Central memory CD4-positive, alpha-beta T cell (primary cell): ENCODE measurements at regions not wholly inside any gene's neighbourhood (a gene's known extent, or its start where the extent isn't known, plus 50 kb on each side); places are given as distances from the start of the nearest gene placed in this dataset.

Source experiments
- DNase-seq: peaks from one replicate; pipeline ENCODE4 v3.0.0; 2022

DNA sequence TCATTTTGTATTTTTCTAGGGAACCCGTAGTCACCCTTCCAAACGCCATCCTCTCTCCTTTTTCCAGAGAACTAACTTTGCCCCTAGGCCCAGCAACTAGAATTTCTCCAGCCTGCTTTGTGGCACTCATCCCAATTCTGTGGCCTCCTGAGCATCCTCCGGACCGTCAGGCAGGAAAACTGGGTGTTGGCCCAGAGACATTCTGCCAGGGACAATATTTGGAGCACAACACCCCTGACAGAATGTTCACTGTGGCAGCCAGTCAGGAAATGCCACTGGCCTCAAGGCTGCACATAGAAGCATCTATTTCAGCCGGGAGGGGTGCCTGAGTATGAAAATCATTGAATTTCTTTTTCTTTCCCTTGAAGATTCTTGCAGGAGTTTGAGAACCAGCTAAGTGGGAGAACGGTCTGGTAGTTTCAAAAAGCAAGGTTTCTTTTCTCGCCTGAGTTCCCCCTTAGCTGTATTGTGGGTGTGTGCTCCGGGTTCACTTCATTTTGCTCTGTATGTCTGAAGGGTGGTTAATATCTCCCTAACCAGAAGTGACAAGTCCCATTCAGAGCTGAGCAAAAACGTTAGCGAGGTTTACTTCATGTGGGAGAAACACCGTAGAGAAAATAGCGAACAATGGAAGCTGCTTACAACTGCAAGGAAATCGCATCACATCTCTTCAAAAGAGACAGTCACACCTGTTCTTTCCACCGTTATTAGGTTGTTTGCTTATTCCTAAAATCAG is 108.1 kb upstream of the TPM1 start:
- DNase-seq = no peak

DNA sequence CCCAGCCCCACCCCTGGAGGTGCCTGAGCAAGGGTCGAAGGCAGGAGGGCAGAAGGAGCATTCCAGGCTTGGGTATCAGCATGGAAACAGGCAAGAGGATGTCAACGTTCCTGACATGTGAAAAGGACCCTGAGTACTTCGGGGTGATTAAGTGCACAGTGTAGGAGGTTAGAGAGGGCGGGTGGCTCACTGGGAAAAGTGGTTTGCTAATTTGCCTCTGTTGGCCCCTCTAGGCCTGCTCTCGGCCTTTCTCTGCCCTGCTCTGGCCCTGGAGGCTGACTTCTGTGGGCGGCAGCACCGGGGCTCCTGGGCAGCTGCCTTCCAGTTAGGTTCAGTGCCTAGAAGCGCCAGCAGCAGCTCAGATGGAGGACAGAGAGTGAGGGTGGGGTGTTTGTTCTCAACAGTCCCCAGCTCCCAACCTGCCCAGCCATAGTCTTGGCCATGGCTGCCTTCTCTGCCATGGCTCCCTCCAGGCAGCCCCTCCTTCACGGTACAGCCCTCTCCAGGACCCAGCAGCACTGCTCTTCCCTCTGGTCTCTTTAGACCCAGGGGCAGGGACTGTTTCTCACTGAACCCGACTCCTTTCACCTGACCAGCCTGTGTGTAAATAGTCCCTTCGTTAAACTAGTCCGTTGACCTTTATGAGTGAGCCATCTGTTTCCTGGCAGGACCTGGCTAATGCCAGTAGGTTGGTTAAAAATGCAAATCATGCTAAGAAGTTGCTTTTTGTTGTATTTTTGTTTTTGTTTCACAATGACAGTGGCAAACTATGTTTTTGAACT is 107.1 kb upstream of the TPM1 start:
- no peak for DNase-seq

DNA sequence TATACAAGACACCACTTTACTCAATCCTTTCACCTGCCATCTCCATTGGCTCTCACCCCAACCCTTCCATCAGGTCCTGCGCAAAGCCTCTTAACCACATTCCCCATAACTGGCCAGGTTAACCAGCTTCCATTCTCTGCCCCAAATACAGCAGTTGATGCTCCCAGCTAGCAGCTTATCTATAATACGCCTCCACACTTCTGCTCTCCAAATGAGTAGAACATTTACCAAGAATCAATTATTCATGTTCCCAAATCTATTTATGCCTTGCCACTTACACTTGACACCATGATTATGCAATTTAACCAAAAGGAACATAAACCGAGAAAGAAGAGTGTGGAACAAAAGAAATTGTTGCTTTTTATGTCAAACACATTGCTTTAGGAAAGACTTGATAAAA is 103.7 kb upstream of the TPM1 start:
- DNase-seq = no peak

DNA sequence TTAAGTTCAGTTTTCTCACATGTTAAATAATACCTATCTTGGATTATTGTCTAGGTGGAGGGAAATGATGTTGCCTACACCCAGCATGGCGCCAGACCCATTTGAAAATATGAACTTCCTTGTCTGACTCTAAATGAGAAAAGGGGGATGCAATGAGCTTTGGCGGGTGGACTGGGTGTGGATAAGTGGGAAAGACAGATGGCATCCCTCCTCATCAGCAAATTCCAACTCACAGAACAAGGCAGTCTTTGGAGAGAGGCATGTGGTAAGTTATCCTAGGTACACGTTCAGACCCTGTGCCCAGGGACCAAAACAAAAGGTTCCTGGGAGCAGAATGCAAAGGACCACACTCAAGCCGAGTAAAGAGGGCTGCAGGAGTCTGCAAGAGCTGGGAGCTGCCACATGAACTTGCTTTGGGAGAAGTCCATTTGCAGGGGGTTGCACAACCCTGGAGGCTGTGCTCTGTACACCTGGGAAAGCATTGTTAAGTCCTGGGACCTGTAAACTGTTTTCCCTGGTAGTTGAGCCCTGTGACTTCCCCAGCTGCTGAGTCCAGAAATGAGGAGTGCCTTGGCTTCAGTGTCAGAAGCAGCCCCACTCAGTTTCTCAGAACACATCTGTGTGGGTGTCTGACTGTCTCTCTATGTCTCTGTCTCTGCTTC is 102.3 kb upstream of the TPM1 start:
- no peak for DNase-seq

DNA sequence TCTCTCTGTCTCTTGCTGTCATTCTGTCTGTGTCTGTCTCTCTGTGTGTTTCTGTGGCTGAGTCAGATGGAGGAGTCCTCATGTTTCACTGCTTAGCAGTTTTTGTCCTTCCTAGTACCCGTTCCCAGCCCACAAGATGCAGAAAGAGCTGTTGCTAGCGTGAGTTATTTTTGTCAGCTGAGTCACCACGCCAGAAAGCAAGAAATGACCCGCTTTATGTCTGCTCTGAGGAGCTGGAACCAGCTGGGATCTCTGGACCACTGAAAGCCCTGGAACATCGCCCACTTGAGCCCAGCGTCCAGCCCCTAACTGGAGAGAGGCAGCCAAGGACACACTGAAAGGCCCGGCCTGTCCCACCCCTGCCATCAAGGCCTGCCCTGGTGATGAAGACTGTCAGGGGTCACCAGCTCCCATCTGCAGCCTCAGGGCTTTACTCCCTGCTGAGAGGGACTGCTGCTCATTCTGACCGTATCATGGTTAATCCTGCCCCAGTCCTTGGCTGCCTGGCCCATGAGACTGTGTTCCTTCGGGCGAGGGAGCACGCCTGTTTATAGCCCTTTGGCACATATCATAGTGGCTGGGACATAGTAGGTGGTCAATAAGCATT is 101.7 kb upstream of the TPM1 start:
- no peak for DNase-seq

DNA sequence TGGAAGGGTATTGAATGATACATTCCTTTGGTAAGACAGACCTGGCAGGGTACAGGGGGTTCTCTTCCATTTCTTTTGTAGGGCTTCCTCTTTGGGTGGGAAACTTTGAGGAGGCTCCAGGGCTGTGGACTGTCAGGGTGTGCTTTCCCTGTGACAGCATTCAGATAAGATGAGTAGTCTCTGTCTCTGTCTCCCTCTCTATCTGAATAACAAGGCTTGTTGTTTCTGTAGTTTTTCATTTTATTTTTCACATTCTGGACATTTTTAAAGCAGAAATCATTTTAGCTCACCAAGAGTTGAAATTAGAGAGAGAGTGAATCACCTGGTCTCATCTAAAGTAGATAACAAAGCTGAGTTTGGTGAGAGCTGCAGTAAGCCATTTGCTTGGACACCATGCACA is 100.8 kb upstream of the TPM1 start:
- DNase-seq = no peak

DNA sequence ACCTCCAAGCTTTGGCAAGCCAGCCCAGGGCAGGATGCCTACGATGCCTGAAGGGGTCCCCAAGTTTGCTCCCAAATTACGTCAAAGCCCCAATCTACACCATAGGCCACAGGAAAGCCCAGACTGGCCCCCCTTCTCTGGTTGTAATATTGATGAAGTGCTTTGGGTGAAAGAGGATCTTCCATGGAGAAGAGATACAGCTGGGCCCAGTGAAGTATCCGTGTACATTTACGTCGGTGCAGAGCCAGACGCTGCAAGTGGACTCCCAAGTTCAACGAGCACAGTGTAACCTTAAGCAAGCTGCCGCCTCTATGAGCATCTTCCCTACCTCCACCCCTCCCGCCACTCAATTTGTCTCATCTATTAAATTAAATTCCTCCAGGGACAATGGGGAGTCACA is 100.1 kb upstream of the TPM1 start:
- DNase-seq = no peak

DNA sequence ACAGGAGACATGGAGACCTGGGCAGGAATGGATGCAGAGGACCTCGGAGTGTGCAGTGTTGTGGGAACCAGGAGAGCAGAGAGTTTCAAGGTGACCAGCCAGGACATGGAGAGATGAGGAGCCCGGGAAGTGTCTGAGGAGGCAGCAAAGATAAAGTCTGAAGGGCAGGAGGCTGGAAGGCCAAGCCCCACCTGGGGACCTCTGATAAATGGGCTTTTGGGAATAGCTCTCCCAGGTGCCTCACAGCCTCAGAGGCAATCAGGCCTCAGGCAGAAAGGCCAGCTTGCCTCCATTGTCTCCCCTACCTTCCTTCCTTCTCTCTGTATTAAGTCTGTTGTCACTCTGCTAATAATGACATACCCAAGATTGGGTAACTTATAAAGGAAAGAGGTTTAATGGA is 97.5 kb upstream of the TPM1 start:
- DNase-seq = no peak

DNA sequence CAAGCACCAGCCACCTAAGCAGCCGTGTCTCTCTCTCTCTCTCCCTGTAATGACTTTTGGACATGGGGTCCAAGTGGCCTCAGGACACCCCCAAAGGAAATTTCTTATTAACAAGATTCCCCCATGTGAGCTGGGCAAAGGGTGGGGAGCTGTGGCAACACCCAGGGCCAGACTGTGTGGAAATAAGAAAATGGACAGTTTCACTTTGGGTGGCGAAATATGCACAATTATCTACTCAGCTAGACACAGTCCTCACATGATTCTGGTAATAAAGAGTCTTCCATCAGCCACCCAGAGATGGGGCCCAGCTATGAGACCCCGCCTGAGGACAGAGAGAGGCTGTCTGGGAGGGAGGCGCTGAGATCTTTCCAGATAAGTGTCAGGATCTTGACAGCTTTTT is 96.8 kb upstream of the TPM1 start:
- no peak for DNase-seq

DNA sequence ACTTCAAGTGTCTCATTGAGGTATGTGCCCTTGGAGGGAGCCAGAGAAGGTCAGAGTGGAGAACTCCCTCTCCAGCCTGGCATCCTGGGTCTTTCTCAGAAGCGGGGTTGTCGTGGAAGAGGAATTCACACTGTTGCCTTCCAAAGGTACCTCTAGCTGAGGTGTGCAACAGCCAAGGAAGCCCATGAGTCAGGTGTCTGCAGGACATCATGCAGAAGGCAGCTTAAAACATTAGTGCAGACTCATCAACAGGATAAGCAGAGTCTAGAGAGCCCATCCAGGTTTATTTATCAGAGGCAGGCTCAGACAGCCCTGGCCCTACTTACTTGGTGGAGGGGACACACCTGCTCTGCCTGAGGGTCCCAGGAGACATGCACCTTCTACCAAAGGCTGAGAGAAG is 95.6 kb upstream of the TPM1 start:
- no peak for DNase-seq

DNA sequence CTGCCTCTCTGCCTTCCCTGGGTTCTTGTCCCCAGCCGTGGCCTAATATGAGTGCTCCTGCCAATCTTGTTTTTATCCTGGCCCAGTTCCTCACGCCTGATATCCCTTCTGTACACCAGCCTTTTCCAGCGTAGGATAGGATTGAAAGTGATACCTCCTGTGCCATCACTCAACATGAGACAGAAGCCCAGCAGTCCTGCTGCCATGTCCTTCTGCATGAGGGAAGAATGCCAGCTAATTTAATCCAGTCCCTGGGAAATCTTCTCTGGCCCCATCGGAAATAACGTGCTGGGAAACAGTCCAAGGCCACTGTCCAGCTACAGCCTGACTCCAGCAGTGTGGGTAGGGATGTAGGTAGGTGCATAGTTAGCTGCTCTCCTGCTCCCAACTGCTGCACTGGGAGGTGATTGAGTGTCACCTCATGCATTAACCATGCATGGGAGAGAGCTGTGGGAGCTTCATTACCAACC is 92.0 kb upstream of the TPM1 start:
- no peak for DNase-seq

DNA sequence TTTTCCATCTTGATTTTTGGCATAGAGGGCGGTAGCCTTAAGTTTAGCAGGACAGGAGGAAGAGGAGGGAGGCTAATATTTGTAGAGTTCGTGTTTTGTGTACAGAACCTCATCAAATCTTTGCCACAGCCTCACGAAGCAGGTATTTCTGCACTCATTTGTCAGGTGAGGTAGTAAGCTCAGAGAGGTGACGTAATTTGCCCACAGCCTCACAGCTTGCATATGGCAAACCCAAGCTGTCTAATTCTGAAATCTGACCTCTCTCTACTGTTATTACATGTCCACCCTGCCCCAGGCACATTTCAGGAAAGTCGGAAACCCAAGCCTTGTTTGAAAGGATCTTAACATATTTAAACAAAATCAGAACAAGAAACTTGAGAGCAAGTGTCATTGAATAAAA is 91.1 kb upstream of the TPM1 start:
- no peak for DNase-seq

DNA sequence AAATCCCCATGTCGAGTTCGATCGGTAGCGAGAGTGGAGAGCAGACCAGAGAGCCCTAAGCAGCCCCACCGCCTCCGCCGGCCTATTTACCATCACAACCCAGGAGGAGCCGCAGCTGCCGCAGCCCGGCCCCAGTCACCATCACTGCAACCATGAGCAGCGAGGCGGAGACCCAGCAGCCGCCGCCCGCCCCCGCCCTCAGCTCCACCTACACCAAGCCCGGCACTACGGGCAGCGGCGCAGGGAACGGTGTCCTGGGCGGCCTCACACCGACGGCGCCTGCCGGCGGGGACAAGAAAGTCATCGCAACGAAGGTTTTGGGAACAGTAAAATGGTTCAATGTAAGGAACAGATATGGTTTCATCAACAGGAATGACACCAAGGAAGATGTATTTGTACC is 89.5 kb upstream of the TPM1 start:
- DNase-seq = no peak

DNA sequence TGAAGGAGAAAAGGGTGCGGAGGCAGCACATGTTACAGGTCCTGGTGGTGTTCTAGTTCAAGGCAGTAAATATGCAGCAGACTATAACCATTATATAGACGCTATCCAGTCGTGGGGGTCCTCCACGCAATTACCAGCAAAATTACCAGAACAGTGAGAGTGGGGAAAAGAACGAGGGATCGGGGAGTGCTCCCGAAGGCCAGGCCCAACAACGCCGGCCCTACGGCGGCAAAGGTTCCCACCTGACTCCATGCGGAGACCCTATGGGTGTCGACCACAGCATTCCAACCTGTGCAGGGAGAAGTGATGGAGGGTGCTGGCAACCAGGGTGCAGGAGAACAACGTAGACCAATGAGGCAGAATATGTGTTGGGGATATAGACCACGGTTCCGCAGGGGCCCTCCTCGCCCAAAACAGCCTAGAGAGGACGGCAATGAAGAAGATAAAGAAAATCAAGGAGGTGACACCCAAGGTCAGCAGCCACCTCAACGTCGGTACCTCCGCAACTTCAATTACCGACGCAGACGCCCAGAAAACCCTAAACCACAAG is 89.0 kb upstream of the TPM1 start:
- no peak for DNase-seq

DNA sequence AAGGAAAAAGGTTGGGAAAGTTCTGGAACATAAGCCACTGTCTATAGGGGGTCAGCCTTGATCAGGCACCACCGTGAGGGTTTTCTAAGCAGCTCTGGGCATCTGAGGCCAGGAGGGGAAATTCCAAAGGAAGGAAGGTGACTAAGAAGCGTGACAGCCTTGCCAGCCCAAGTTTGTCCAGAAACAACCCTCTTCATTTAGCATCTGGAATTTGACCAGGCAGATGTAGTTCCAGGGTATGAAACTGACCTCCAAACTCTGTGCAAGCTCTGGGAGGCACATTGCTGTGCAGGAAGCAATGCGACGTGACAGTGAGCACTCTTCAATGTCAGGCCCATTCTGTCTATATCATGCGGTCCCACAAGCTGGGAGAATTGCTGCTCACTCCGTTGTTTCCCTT is 85.4 kb upstream of the TPM1 start:
- DNase-seq = no peak

DNA sequence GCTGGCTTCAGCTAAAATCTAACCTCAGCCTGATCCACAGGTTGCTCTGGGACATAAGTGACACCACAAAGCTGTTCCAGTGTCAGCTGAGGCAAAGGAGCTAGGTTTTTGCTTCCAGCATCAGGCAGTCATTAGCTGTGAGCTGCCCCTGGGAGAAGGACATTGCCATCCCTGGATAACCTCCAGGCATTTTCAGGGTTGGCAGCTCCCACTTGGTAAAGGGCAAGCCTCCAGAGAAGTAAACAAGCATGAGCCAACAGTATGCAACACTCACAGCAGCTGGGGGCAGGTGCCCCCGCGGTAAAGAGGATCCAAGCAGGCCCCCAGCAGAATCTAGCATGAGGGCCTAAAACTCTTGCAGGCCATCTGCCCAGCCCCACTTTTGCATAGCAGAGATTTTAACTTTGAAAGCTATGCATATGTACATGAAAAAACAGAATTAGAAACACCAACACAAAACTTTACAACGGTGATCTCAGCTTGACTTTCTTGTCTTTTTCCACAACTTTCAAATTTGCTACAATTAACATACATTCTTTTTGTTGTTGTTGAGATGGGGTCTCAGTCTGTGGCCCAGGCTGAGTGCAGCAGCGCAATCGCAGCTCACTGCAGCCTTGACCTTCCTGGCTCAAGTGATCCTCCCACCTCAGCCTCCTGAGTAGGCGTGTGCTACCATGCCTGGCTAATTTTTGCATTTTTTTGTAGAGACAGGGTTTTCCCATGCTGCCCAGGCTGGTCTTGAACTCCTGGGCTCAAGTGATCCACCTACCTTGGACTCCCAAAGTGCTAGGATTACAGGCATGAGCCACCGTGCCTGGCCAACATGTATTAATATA is 83.8 kb upstream of the TPM1 start:
- no peak for DNase-seq

DNA sequence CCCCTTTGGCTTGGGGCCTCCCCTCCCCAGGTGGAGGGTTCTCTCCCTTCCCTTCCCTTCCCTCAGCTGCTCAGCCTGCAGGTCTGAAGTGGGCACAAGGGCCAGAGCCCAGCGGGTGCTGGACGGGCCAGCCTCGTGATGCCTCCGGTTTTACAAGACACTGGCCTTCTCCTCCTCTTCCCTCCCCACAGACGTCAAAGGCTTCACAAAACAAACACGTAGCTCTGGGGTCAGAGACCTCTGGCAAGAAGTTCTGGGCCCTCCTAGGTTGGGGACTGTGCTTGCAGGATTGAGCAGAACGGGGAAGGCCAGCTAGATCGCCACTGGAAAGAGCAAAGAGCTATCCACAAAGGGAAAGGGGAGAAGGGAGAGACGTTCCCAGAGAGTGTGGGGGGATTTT is 81.4 kb upstream of the TPM1 start:
- no peak for DNase-seq

DNA sequence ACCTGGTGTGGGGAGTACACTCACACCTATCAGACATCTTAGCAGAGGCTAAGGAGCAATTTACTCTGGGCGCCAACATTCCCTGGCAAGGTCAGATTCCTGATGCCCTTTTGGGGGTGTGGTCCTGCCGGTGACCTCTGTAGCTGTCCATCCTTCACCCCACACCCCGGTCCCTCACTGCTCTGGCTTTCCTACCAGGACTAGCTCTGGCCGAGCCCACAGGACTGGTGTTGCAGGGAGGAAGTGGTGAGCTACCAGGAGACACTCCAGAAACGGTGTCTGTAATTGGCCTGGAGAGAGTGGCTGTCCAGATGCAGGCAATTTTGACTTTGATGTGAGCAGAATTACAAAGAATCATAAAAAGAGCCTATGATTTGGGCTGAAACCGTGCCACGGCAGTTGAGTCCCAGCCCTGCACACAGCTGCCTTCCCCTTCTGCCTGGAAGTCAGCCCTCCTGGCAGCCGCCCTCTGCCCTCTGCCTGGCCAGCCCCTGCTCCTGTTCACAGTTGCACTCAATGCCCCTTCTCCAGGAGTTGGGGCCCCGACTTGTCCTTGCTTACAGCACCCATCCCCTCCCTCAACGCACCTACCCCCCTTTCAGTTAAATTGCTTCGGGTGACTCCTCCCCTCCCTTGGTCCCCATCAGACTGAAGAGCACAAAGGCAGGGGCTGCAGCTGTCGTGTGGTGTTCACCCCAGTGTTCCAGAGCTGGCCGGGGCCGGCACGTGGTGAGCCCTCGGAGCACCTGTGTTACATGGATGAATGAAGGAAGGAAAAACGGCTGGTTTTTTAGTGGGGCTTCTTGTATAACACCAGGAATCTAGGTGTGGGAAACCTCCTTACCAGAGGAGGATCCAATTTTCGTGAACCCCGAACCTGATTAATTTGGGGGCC is 80.2 kb upstream of the TPM1 start:
- DNase-seq = no peak

DNA sequence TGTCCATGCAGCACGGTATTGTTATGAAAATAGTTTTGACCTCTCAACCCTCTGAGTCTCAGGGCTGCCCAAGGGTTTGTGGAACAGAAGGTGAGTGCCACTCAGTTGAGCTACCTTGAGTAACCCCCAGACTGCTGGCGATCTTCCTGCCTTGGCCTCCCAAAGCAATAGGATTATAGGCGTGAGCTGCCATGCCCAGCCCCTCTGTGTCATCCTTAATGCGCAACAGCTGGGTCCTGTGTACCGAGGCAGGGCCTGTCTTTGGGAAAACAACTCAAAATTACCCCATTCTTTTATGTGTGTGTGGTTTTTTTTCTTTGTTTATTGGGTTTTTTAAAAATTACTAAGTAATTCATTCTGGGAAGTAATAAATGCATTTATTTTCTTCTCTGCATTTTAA is 78.3 kb upstream of the TPM1 start:
- DNase-seq = no peak

DNA sequence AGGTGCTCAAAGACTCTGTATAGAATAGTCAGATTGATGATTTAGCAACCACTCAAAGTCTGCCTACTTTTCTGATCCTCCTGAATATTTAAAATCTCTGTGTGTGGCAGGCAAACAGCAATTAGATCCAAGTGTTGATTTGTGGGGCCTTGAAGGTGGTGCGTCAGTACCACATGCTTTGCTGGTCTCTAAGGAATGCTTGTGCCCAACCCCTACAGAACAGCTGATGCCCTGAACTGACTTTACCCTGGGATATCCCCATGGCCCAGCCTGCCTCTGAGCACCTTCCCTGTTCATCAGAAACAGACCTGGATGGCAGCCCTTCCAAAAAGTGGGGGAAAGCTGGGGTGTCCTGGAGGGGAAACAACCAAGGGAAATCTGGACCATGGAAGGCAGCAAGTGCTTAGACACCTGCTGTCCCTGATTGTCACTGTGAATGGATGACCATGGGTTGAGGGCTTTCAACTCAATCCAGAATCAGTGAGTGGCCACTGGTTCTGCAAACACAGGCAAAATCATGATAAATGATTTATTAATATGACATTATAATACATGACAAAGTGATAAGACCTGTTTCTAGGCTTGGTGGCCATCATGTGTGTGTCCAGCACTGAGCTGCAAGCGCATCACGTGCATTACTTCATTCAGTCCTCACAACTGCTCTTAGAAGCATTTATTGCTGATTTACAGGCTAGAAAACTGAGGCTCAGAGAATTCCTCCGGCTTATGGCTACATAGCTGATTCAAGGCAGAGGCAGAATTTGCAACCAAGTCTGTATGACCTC is 76.1 kb upstream of the TPM1 start:
- no peak for DNase-seq
